ENCODE measurements at regions not wholly inside any gene's neighbourhood (a gene's known extent, or its start where the extent isn't known, plus 50 kb on each side); places are given as distances from the start of the nearest gene placed in this dataset.
A peak's percentile ranks its signal among the peaks of the same experiment; 100 is the strongest.

DNA sequence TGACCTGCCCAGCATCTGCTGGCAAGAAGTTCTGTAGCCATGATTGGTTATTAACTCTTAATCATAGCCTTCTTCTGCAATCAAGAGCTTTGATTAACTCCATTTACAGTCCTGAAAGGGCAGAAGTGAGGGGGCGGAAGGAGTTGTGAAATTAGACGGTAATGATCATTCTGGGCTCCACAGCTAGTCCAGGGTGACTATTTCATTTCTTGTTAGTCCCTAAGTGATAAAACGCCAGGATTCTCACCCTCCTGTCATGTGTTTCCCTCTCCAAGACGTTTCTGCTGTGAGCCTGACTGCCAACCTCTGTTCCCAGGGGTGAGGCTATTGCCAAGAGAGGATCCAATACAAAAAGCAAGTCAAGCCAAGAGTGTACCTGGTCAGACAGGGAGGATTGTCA, 155.9 kb upstream of the IPO5 start:
- no peak for DNase-seq (ENCODE audit: low read depth)

GRCh38 chr13:97798171-97798821, 155.2 kb upstream of the IPO5 start:
- DNase-seq (ENCODE audit: low read depth) = no peak

DNA sequence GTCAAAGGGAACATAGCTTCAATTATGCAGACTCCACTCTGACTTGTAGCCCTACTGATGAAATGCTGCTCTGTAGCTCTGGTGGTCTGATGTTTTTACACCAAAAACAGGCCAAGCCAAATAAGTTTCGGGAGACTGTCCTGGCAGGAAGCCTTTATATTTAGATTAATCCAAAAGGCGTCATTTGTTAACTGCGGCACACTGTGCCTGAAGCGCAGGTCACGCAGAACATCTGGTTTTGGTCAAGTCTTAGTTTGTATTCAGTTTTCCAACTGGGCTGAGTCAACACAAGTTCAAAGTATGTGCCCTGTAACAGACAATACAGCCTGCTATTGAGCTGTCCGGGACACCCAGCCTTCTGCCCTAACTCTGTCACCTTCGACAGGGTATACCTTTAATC, 154.6 kb upstream of the IPO5 start:
- no peak for DNase-seq (ENCODE audit: low read depth)

DNA sequence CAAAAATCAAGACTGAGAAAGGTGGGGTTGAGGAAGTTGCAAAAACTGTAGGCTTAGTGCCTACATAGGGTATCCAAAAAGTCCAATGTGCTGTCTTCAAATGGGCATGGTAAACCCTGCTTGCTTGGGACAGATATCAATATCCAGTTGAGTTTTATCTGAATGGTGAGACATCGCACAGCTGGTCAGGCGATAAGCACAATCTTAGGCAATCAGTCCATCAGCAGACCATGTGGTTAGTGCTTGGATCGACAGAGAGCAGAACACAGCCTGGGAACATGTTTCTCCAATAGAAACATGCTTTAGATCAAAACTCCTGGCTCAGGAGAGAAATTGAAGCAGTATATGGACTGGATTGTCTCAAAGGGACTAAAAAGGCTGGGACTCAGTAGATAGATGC, 151.3 kb upstream of the IPO5 start:
- DNase-seq (ENCODE audit: low read depth) = no peak

DNA sequence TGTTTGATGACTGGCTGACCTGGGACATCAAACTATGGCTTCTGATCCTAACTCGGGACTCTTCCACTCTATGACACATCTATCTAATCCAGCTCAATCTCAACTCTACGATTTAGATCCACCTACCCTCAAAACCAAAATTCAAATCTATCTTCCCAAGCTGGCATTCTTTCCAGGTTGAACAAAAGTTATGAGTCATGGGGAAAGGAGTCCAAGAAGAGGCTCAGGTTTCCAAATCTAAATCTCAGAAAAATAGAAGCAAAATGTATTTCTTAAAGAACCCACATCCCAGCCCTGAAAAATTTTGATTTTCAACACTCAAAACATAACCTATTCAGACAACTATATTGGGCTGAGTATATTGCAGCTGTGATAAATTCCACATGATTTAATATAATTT, 143.9 kb upstream of the IPO5 start:
- DNase-seq (ENCODE audit: low read depth) = no peak

DNA sequence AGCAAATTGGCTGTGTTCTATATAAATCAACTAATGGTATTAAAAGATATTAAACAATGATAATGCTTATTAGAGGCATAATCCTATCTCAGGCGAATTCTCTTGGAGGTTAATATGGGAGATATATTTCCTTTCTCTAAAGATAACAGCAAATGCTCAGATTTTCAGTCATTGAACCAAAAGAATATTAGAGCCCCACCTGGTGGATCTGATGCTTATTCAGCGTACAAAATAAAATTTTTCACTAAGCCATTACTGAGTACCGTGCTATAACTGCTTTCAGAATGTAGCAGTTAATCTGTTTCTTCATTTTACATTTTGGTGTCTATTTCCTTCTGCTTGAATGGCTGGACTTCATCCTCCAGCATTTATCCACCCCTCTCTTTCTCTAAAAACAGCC, 143.3 kb upstream of the IPO5 start:
- peak; percentile 43 for DNase-seq (ENCODE audit: low read depth)

DNA sequence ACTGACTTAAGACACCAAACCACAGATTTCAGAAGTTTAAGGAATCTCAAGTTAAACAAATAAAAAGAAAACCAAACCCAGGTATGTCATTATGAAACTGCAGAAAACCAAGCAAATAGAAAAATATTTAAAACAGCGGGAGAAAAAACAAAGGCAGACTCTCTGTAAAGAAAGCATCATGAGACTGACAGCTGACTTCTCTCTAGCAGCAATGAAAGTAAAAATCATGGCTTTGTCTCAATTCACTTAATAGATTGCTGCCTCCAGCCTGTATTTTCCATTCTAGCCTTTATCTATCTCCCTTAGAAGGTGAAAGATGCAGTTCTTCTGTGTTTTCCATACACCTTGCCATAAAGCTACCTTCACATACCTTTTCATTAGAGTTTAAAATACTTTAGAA, 131.1 kb upstream of the IPO5 start:
- DNase-seq (ENCODE audit: low read depth) = no peak

DNA sequence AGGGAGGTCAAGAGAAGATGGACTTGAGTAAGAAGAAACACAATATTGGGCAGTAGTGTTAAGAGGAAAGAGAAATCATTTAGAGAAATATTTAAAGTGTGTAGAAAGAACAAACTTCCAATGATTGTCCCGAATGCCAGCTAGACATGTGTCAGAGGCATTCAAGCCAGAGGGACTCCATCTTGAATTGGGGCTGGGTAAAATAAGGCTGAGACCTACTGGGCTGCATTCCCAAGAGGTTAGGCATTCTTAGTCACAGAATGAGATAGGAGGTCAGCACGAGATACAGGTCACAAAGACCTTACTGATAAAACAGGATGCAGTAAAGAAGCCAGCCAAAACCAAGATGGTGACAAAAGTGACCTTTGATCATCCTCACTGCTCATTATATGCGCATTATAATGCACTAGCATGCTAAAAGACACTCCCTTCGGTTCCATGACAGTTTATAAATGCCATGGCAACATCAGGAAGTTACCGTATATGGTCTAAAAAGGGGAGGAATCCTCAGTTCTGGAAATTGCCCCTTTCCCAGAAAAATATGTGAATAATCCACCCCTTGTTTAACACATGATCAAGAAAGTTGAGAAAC, 127.0 kb upstream of the IPO5 start:
- DNase-seq (ENCODE audit: low read depth) = no peak

DNA sequence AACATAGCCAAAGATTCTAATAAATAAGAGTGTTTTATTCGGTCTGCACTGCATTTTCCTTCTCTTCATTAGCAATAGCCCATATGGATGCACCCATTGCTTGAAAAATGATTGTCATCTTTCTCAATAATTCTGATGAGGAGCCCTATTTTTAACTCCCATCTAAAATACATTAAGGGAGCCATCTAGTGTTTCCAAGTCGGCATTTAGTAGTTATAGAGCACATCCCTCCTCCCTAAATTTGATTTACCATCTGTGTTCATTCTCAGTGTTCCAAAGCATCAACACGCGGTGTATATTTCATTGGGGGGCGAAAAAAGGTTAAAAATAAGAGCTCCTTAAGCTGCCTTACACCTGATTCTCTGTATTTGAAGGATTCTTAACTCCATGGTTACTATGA, 119.2 kb upstream of the IPO5 start:
- no peak for DNase-seq (ENCODE audit: low read depth)

DNA sequence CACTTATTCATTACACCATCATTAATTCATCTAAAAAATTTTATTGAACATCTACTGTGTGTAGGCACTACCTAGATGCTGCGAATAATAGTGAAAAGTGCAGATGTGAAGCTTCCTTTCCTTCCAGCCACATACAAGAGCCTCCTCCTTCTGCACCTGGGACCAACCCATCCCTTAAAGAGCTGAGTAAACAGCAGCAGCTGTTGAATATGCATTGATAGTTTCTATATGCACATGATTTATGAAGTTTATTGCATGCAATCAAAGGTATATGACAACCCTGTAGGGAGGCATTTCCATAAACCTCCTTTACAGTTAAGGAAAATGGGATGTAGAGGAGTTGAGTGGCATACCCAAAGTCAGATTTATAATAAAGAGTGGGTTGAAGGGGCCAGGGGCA, 110.3 kb upstream of the IPO5 start:
- no peak for DNase-seq (ENCODE audit: low read depth)

DNA sequence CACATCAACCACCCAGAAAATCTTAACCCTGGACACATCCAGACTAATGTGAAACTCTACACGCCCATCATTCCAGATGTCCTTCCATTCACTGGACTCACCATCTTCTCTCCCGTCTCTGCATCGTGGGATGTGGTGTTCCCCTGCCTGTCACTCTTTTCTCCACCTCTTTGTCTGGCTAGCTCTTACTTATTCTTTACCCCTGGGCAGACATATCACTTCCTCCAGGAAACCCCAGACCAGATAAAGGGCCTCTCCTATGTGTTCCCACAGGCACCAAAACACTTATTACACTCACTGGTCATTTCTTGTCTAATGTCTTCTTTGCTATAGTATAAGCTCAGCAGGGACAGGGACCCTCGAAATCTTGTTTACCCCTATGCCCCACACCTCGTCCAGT, 109.3 kb upstream of the IPO5 start:
- DNase-seq (ENCODE audit: low read depth) = no peak

DNA sequence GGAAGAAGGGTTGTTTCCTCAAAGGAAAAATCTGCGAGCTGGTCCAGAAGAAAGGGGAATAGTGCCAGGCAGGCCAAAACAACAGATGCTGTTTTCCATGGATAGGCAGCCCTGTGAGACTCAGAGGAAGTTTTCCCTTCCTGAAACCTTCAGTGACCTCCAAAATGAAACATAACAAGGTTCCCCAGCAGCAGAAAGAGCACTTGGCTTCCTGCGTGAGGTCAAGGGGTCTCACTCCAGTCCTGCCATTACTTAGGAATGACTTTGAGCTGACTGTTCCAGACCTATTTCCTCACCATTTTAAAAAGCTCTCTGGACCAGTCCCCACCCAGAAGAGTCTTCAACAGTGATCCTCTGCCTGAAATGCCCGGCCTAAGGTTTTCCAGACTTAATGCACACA, 104.6 kb upstream of the IPO5 start:
- DNase-seq (ENCODE audit: low read depth) = no peak

GRCh38 chr13:97849305-97849704, 104.2 kb upstream of the IPO5 start:
- DNase-seq (ENCODE audit: low read depth) = peak; percentile 66

DNA sequence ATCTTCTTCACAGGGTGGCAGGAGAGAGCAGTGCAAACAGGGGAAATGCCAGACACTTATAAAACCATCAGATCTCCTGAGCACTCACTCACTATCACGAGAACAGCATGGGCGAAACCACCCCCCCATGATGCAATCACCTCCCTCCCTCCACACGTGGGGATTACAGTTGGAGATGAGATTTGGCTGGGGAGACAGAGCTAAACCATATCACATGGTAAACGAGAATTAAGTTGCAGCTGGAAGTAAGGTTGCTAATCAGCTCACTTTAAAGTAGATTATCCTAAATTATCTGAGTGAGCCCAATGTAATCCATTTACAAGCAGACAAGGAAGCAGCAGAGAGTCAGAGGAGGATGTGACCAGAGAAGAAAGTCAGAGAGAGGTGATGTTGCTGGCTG, 102.2 kb upstream of the IPO5 start:
- no peak for DNase-seq (ENCODE audit: low read depth)

DNA sequence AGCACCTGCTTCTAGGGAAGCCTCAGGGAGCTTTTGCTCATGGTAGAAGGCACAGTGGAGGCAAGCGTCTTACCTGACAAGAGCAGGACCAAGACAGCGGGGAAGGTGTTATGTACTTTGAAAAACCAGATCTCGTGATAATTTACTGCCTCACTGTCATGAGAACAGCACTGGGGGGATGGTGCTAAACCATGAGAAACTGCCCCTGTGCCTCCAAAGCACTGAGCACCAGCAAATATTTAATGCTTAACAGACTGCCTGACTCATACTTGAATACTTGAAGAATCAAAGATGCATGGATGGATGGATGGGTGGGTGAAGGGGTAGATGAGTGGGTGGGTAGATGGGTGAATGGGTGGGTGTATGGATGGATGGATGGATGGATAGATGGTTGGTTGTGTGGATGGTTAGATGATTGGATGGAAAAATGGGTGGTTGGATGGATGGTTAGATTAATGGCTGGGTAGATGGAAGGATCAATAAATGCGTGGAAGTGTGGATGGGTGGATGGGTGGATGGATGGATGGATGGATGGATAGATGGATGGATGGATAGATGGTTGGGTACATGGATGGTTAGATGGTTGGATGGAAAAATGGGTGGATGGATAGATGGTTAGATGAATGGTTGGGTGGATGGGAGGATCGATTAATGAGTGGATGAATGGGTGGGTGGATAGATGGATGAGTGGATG, 101.1 kb upstream of the IPO5 start:
- DNase-seq (ENCODE audit: low read depth) = no peak

DNA sequence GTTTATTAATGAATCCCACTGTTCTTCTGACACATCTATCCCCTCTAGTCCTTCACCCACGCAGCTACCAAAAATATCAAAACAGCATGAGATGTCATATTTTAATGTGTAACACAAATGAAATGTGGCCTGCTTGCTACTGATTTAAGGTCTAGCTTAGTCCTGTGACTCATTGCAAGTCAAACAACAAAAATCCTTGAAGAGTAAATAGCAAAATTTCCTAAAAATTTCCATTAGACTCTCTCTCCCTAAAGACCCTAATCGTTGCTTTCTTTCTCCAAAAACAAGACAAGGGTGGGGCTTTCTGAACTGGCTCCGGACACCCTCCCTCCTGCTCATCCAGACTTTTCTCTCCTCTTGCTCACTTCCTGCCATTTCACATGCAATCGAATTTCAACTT, 99.9 kb upstream of the IPO5 start:
- DNase-seq (ENCODE audit: low read depth) = peak; percentile 52

GRCh38 chr13:97855570-97856303, 97.7 kb upstream of the IPO5 start:
- peak; percentile 88 for DNase-seq (ENCODE audit: low read depth)

DNA sequence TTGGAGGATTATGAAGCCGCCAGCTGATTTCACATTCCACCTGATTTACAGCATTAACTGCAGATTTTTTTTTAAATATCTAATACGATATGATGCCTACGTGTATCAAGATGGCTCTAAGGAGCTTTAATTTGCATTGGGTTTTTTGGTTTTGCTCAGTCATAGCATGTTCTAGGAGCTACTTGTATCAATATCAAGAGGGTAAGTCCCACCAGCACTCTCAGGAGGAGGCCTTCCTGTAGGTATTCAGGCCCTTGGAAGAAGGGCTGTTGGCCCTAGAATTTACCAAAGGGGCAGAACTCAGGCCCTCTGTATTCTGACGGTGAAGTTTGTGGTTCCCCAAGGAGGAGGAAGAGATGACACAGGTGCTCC, 97.2 kb upstream of the IPO5 start:
- DNase-seq (ENCODE audit: low read depth) = no peak

DNA sequence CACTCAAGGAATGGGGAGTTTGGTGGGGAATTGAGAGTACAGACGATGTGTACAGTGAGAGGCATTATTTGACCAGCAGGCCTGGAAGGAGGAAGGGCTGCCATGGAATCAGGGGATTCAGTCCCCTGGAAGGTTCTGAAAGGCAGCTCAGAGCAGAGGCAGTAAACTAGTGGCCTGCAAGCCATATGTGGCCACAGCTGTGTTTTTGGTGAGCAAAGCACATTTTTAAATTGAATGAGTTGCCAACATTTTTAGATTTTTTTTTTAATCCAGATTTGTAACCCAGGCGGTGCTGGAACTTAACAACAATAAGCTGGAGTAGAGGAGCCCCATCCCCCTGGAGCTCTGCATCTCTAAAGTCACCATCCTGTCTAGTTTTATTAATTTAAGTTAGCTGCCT, 95.3 kb upstream of the IPO5 start:
- DNase-seq (ENCODE audit: low read depth) = no peak

GRCh38 chr13:97866346-97866745, 87.1 kb upstream of the IPO5 start:
- DNase-seq (ENCODE audit: low read depth) = no peak

DNA sequence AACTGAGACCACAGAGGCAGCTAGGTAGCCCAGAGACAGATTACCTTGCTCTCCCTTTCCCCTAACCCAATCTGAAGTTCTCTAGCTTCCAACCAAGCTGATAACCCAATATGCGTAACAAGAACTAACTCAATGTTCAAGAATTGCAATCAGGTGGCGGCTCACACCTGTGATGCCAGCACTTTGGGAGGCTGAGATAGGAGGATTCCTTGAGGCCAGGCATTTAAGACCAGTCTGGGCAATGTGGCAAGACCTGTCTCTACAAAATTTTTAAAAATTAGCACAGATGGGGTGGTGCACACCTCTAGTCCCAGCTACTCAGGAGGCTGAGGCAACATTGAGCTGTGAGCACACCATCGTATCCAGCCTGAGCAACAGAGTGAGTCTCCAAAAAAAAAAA, 86.7 kb upstream of the IPO5 start:
- no peak for DNase-seq (ENCODE audit: low read depth)

- no peak for DNase-seq (ENCODE audit: low read depth)
Observed at GRCh38 chr13:97873398-97873797, 80.1 kb upstream of the IPO5 start.

GRCh38 chr13:97875218-97875617, 78.3 kb upstream of the IPO5 start:
- no peak for DNase-seq (ENCODE audit: low read depth)

Data from ELR (cell line).